Endothelial cell of umbilical vein (primary cell): ENCODE measurements at regions not wholly inside any gene's neighbourhood (a gene's known extent, or its start where the extent isn't known, plus 50 kb on each side); places are given as distances from the start of the nearest gene placed in this dataset.

Experiments used
- BruUV-seq: library from RNA; stranded (reverse); fragments of 400-500 nt; replicated peaks from 2 replicates; lab custom pipeline; 2021; lab: Mats Ljungman, UMichigan
- CTCF ChIA-PET: fragments of 300-600, 350-600 bp; sonication (Branson Sonifier 250); formaldehyde crosslinking; loops from one replicate; lab custom pipeline; 2021; ENCODE audit warnings: antibody characterized with exemption, inconsistent platforms; lab: Charles Lee
- POLR2A ChIA-PET: fragments of 300-600, 350-600 bp; sonication (Branson Sonifier 250); formaldehyde crosslinking; loops from one replicate; lab custom pipeline; 2021; ENCODE audit warnings: antibody characterized with exemption, inconsistent platforms; lab: Charles Lee
- DNase-seq: peaks from one replicate; pipeline ENCODE4 v3.0.0-alpha.2; 2011; ENCODE audit warnings: low read depth, low spot score
- FAIRE-seq: peaks from 2 replicates; lab custom pipeline; 2011; peaks lifted over from hg19 to GRCh38; lab: Jason Lieb, UNC
- H2AFZ ChIP-seq: 2 replicates; pipeline ENCODE4 v1.6.0; 2012; ENCODE audit warnings: low read depth, low read length, control low read depth, inconsistent platforms
- H3K27ac ChIP-seq: 2 replicates; pipeline ENCODE4 v1.5.1; 2011; ENCODE audit warnings: low read depth, mild to moderate bottlenecking, control low read depth, low read length, moderate library complexity; ENCODE audit not compliant: insufficient read depth
- H3K27me3 ChIP-seq, 2 experiments: 2 replicates each; pipeline versions ENCODE4 v1.6.0 to v1.6.1; 2011; ENCODE audit warnings: low read length in 2 of 2, mixed read lengths in 1 of 2; ENCODE audit not compliant: control insufficient read depth in 2 of 2, insufficient read depth in 2 of 2
- H3K36me3 ChIP-seq, 2 experiments: 2 replicates in 1 of 2; 3 replicates in 1 of 2; pipeline ENCODE4 v1.5.1; 2011; ENCODE audit warnings: low read length in 2 of 2, mild to moderate bottlenecking in 1 of 2, moderate library complexity in 1 of 2; ENCODE audit not compliant: control insufficient read depth in 2 of 2, insufficient read depth in 2 of 2; ENCODE audit errors: extremely low read depth in 1 of 2
- H3K4me1 ChIP-seq: 3 replicates; pipeline ENCODE4 v1.5.1; 2011; ENCODE audit warnings: mild to moderate bottlenecking, low read length; ENCODE audit not compliant: control insufficient read depth, insufficient read depth; ENCODE audit errors: extremely low read depth
- H3K4me2 ChIP-seq: 2 replicates; pipeline ENCODE4 v1.6.1; 2011; ENCODE audit warnings: low read length, control low read depth, mixed read lengths; ENCODE audit not compliant: insufficient read depth
- H3K4me3 ChIP-seq, 3 experiments: fragments of 200-600 bp in 1 of 3; sonication (generic), shearing (Covaris generic) in 1 of 3; replicated peaks in 1 of 3; 2 replicates each; pipeline ENCODE4 v1.5.1; 2011 to 2016; ENCODE audit warnings: control low read depth in 3 of 3, low read length in 3 of 3, mild to moderate bottlenecking in 2 of 3, inconsistent platforms in 1 of 3, low read depth in 1 of 3, moderate library complexity in 1 of 3; ENCODE audit not compliant: insufficient read depth in 1 of 3
- H3K79me2 ChIP-seq: 2 replicates; pipeline ENCODE4 v1.6.0; 2012; ENCODE audit warnings: low read length, inconsistent platforms; ENCODE audit not compliant: control insufficient read depth, insufficient read depth
- H3K9ac ChIP-seq: replicated peaks from 2 replicates; pipeline ENCODE3; 2011; ENCODE audit warnings: low read length, control low read depth; ENCODE audit not compliant: insufficient read depth; ENCODE audit errors: extremely low read depth
- H3K9me1 ChIP-seq: replicated peaks from 3 replicates; pipeline ENCODE4 v1.6.0; 2011; ENCODE audit warnings: mild to moderate bottlenecking, low read length; ENCODE audit not compliant: control insufficient read depth, insufficient read depth; ENCODE audit errors: extremely low read depth
- H3K9me3 ChIP-seq: replicated peaks from 2 replicates; pipeline ENCODE4 v1.5.1; 2012; ENCODE audit warnings: low read length, inconsistent platforms; ENCODE audit not compliant: control insufficient read depth, insufficient read depth
- H4K20me1 ChIP-seq: replicated peaks from 2 replicates; pipeline ENCODE3; 2011; ENCODE audit warnings: mild to moderate bottlenecking, low read length; ENCODE audit not compliant: control insufficient read depth, insufficient read depth; ENCODE audit errors: extremely low read depth
- EZH2 ChIP-seq: IDR thresholded peaks from 2 replicates; pipeline ENCODE4 v1.6.1; 2012; ENCODE audit warnings: borderline replicate concordance, low read depth, mild to moderate bottlenecking, moderate library complexity, low read length, inconsistent platforms; ENCODE audit not compliant: severe bottlenecking
- FOS ChIP-seq: IDR thresholded peaks from 2 replicates; pipeline ENCODE4 v1.6.1; 2011; ENCODE audit warnings: mild to moderate bottlenecking, low read length, moderate library complexity, borderline replicate concordance; ENCODE audit not compliant: insufficient read depth
- GATA2 ChIP-seq: IDR thresholded peaks from 2 replicates; pipeline ENCODE4 v1.7.0; 2011; ENCODE audit warnings: low read depth, mild to moderate bottlenecking, moderate library complexity, mixed read lengths, low read length; ENCODE audit not compliant: insufficient read length, insufficient read depth
- JUN ChIP-seq: IDR thresholded peaks from 2 replicates; pipeline ENCODE4 v1.6.1; 2011; ENCODE audit warnings: borderline replicate concordance, low read depth; ENCODE audit not compliant: insufficient read length, insufficient read depth
- MAX ChIP-seq: IDR thresholded peaks from 2 replicates; pipeline ENCODE4 v1.6.1; 2011; ENCODE audit not compliant: insufficient read depth, insufficient read length
- POLR2A ChIP-seq: IDR thresholded peaks from 2 replicates; pipeline ENCODE4 v1.6.1; 2012; ENCODE audit warnings: low read depth, mild to moderate bottlenecking, control low read depth, low read length
- POLR2AphosphoS5 ChIP-seq: IDR thresholded peaks from 2 replicates; pipeline ENCODE4 v1.6.1; 2012; ENCODE audit warnings: low read depth, mild to moderate bottlenecking, control low read depth, low read length, moderate library complexity; ENCODE audit not compliant: insufficient read depth
- dilution Hi-C: fragments of 300-500 bp; cut with MboI; formaldehyde crosslinking; loops from one replicate; pipeline ENCODE4 v1.15.0; 2019; ENCODE audit warnings: low sequenced_read_pairs; ENCODE audit not compliant: extremely low pct_ligation_motif_present
- intact Hi-C: fragments of 100-400 bp; cut with micrococcal nuclease; formaldehyde crosslinking; loops from one replicate; pipeline ENCODE4 v1.10.0; 2022
- TF ChIP-seq, protein P1 (sequence below), 2 donors: IDR thresholded peaks; 1 replicate in 1 of 2; 2 replicates in 1 of 2; pipeline ENCODE4 v1.5.1; 2011; ENCODE audit warnings: low read length in 2 of 2, mild to moderate bottlenecking in 2 of 2, moderate library complexity in 2 of 2, control low read depth in 1 of 2, inconsistent platforms in 1 of 2, low read depth in 1 of 2; ENCODE audit not compliant: insufficient read depth in 1 of 2; ENCODE audit errors: extremely low read depth in 1 of 2

GRCh38 chr13:72145383-72145782 lies 278.4 kb upstream of the DACH1 start:
- Histone ChIP-seq H3K4me3 (no peak overlapping the region), H3K4me1 (peaks cover 8% of the 10 kb centered on the region), H2AFZ (no peak overlapping the region), H3K79me2 (no peaks in the 10 kb centered on the region), H3K36me3 (no peaks in the 10 kb centered on the region), H3K27ac (no peak overlapping the region), H3K9me1 (no peaks in the 10 kb centered on the region), H3K27me3 (no peaks in the 10 kb centered on the region), H3K9ac (no peak overlapping the region), H4K20me1 (no peaks in the 10 kb centered on the region), H3K4me2 (no peak overlapping the region), H3K9me3 (no peaks in the 10 kb centered on the region)
- intact Hi-C loops (no loop called here), dilution Hi-C loops (no loop called here)
- POLR2A ChIA-PET, result no interaction called here
- DNase-seq (no peak), FAIRE-seq (no peak)
- BruUV-seq, result no TSS peak
- TF ChIP-seq GATA2 (no peak), POLR2AphosphoS5 (no peak), MAX (no peak), JUN (no peak), POLR2A (no peak), FOS (no peak), EZH2 (no peak)
- TF ChIP-seq, protein P1, sequence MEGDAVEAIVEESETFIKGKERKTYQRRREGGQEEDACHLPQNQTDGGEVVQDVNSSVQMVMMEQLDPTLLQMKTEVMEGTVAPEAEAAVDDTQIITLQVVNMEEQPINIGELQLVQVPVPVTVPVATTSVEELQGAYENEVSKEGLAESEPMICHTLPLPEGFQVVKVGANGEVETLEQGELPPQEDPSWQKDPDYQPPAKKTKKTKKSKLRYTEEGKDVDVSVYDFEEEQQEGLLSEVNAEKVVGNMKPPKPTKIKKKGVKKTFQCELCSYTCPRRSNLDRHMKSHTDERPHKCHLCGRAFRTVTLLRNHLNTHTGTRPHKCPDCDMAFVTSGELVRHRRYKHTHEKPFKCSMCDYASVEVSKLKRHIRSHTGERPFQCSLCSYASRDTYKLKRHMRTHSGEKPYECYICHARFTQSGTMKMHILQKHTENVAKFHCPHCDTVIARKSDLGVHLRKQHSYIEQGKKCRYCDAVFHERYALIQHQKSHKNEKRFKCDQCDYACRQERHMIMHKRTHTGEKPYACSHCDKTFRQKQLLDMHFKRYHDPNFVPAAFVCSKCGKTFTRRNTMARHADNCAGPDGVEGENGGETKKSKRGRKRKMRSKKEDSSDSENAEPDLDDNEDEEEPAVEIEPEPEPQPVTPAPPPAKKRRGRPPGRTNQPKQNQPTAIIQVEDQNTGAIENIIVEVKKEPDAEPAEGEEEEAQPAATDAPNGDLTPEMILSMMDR (IDR thresholded peaks at IDR 0.05; ENCODE audit: extremely low read depth in 1 of 2, insufficient read depth in 1 of 2, low read depth in 1 of 2, low read length in 2 of 2), result no peak
- CTCF ChIA-PET, result interaction anchor here (0.8 kb wide), 1 partner anchor 13 kb away, joined by 3 read pairs; no protein-coding TSS in a partner anchor
